Smooth muscle cell (in vitro differentiated cells): ENCODE measurements at regions not wholly inside any gene's neighbourhood (a gene's known extent, or its start where the extent isn't known, plus 50 kb on each side); places are given as distances from the start of the nearest gene placed in this dataset.

ENCODE experiments used
- DNase-seq: peaks from one replicate; lab custom pipeline; 2025; ENCODE audit not compliant: unreplicated experiment; lab: John Stamatoyannopoulos, UW
- H2AFZ ChIP-seq: fragments of 200-600 bp; sonication (generic); 2 replicates; pipeline ENCODE4 v1.6.0; 2016; ENCODE audit warnings: antibody characterized with exemption, low read depth, mild to moderate bottlenecking
- H3F3A ChIP-seq: fragments of 200-600 bp; sonication (generic); 2 replicates; pipeline ENCODE4 v1.6.0; 2017; ENCODE audit warnings: antibody characterized with exemption, low read depth
- H3K27ac ChIP-seq: fragments of 200-600 bp; sonication (generic); 2 replicates; pipeline ENCODE4 v1.5.1; 2016; ENCODE audit warnings: low read depth, mild to moderate bottlenecking
- H3K27me3 ChIP-seq: fragments of 200-600 bp; sonication (generic); 2 replicates; pipeline ENCODE4 v1.6.1; 2016; ENCODE audit warnings: low read depth, mild to moderate bottlenecking
- H3K36me3 ChIP-seq: fragments of 200-600 bp; sonication (generic); 2 replicates; pipeline ENCODE4 v1.5.1; 2016; ENCODE audit warnings: low read depth
- H3K4me1 ChIP-seq: fragments of 200-600 bp; sonication (generic); 2 replicates; pipeline ENCODE4 v1.5.1; 2016; ENCODE audit warnings: low read depth
- H3K4me2 ChIP-seq: fragments of 200-600 bp; sonication (generic); 2 replicates; pipeline ENCODE4 v1.6.0; 2016; ENCODE audit warnings: mild to moderate bottlenecking
- H3K4me3 ChIP-seq: fragments of 200-600 bp; sonication (generic); 2 replicates; pipeline ENCODE4 v1.5.1; 2016; ENCODE audit warnings: mild to moderate bottlenecking
- H3K79me2 ChIP-seq: fragments of 200-600 bp; sonication (generic); 2 replicates; pipeline ENCODE4 v1.6.0; 2016; ENCODE audit warnings: low read depth, mild to moderate bottlenecking
- H3K9ac ChIP-seq: fragments of 200-600 bp; sonication (generic); 2 replicates; pipeline ENCODE4 v1.6.0; 2016; ENCODE audit warnings: low read depth
- H3K9me3 ChIP-seq: fragments of 200-600 bp; sonication (generic); replicated peaks from 2 replicates; pipeline ENCODE4 v1.5.1; 2016; ENCODE audit warnings: low read depth
- H4K20me1 ChIP-seq: fragments of 200-600 bp; sonication (generic); 2 replicates; pipeline ENCODE4 v1.6.0; 2016; ENCODE audit warnings: low read depth
- WGBS: methylation state at CpG from one replicate; pipeline ENCODE4 v1.1.7; 2016; ENCODE audit warnings: low lambda C conversion rate; 5-methylcytosine and 5-hydroxymethylcytosine counted together
- TF ChIP-seq, protein P1 (sequence below): fragments of 200-600 bp; sonication (generic); IDR thresholded peaks from 2 replicates; pipeline ENCODE4 v1.5.1; 2017; ENCODE audit warnings: borderline replicate concordance, mild to moderate bottlenecking, antibody characterized with exemption; ENCODE audit not compliant: insufficient read depth, poor library complexity, severe bottlenecking

DNA sequence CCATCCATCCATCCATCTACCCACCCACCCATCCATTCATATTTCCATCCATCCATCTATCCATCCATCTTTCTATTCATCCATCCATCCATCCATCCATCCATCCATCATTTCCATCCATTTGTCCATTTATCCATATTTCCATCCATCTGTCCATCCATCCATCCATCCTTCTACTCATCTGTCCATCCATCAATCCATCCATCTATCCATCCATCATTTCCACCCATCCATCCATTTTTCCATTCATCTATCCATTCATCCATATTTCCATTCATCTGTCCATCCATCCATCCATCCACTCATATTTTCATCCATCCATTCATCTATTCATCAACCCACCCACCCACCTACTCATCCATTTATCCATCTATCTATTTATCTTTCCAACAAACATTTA, 229.6 kb downstream of the TEX29 start:
- no peak for DNase-seq
- no peak overlapping the region for H3K27ac ChIP-seq

DNA sequence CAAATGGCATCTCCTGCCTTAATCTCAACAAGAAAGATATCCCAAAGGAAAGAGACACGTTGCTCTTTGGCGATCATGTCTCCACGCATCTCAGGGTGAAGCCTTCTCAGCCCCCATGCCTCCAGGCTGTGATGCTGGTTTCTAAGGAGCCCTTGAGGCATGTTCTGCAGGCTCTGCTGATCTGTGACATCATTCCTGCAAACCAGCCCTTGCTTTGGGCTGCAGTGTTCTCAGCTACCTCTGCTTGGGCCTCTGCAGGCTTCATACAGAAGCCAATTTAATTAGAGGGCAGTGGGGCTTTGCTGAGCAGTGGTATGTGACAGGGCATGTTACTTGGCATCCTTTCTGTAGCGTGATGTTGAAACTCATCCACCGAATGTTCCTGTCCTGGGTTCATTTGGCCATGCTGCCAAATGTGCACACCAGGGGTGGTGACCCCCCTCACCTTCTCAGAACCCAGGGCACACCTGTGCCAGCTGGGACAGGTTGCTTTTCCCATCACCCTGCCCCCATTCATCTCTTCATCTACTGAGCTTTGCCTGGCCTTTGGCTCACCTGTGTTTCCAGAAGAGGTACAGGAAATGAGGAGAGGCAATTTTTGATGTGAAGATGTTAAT, 230.9 kb downstream of the TEX29 start:
- Histone ChIP-seq H3F3A (no peaks in the 10 kb centered on the region), H3K79me2 (no peaks in the 10 kb centered on the region), H3K27me3 (peaks cover 3% of the 10 kb centered on the region), H3K9ac (no peak overlapping the region), H3K9me3 (no peaks in the 10 kb centered on the region), H3K4me2 (no peak overlapping the region), H2AFZ (no peak overlapping the region), H3K4me3 (no peak overlapping the region), H3K36me3 (no peaks in the 10 kb centered on the region), H4K20me1 (no peaks in the 10 kb centered on the region), H3K27ac (no peak overlapping the region), H3K4me1 (no peaks in the 10 kb centered on the region)
- TF ChIP-seq, protein P1, sequence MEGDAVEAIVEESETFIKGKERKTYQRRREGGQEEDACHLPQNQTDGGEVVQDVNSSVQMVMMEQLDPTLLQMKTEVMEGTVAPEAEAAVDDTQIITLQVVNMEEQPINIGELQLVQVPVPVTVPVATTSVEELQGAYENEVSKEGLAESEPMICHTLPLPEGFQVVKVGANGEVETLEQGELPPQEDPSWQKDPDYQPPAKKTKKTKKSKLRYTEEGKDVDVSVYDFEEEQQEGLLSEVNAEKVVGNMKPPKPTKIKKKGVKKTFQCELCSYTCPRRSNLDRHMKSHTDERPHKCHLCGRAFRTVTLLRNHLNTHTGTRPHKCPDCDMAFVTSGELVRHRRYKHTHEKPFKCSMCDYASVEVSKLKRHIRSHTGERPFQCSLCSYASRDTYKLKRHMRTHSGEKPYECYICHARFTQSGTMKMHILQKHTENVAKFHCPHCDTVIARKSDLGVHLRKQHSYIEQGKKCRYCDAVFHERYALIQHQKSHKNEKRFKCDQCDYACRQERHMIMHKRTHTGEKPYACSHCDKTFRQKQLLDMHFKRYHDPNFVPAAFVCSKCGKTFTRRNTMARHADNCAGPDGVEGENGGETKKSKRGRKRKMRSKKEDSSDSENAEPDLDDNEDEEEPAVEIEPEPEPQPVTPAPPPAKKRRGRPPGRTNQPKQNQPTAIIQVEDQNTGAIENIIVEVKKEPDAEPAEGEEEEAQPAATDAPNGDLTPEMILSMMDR = no peak
- DNase-seq = no peak
- 84% methylated on average over 5 of the region's 5 CpGs for WGBS

More for the DNA sequence above, 229.6 kb downstream of the TEX29 start:
- no peaks in the 10 kb centered on the region for H4K20me1 ChIP-seq
- no peaks in the 10 kb centered on the region for H3K9me3 ChIP-seq
- no peaks in the 10 kb centered on the region for H3K36me3 ChIP-seq
- H3K9ac ChIP-seq = no peak overlapping the region
- no peak overlapping the region for H3K4me3 ChIP-seq
- H3K4me2 ChIP-seq = no peak overlapping the region
- H3K4me1 ChIP-seq = no peaks in the 10 kb centered on the region
- H3F3A ChIP-seq = no peaks in the 10 kb centered on the region
- peaks cover 3% of the 10 kb centered on the region for H3K27me3 ChIP-seq
- H2AFZ ChIP-seq = no peak overlapping the region
- TF ChIP-seq, protein P1 = no peak
- no peaks in the 10 kb centered on the region for H3K79me2 ChIP-seq

DNA sequence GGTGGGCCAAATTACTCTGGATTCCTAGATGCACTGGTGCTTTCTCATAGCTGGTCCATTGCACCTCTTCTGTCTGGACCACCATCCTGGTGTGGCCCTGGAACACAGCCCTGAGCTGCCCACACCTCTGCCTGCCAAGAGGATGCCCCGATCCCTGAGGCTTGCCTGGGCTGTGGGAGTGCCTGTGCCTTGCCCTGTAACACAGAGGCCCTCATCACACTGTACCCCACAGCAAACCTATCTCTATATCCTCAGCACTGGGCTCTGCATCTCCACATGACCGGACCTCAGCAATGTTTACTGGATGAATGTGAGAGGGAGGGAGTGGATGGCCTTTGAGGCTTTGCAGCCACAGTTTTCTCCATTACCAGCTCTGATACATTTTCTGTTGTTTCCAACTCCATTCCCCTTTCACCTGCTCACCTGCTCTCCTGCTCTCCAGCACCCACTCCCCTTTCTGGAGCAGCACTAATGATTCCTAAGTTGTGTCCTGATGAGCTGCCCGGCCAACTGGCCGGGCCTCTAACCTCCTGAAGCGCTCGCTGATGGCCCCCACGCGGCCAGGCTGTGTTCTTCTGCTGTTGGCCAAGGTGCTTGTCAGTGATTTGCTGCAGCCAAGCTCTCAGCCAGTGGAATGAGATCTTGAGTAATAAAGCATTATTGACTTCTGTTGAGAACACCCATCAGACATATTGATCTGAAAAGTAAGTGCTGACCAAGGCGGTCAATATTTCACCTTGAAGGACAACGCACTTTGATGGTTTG, 232.6 kb downstream of the TEX29 start:
- DNase-seq = no peak
- 91% methylated on average over 10 of the region's 10 CpGs for WGBS
- Histone ChIP-seq H3K4me2 (no peak overlapping the region), H3K27me3 (peaks cover 3% of the 10 kb centered on the region), H3F3A (no peaks in the 10 kb centered on the region), H4K20me1 (no peaks in the 10 kb centered on the region), H3K27ac (no peak overlapping the region), H3K79me2 (no peaks in the 10 kb centered on the region), H3K4me3 (no peak overlapping the region), H3K9ac (no peak overlapping the region), H3K4me1 (no peaks in the 10 kb centered on the region), H3K9me3 (no peaks in the 10 kb centered on the region), H2AFZ (no peak overlapping the region), H3K36me3 (no peaks in the 10 kb centered on the region)
- TF ChIP-seq, protein P1 = no peak
